ENCODE measurements at regions not wholly inside any gene's neighbourhood (a gene's known extent, or its start where the extent isn't known, plus 50 kb on each side); places are given as distances from the start of the nearest gene placed in this dataset.

DNA sequence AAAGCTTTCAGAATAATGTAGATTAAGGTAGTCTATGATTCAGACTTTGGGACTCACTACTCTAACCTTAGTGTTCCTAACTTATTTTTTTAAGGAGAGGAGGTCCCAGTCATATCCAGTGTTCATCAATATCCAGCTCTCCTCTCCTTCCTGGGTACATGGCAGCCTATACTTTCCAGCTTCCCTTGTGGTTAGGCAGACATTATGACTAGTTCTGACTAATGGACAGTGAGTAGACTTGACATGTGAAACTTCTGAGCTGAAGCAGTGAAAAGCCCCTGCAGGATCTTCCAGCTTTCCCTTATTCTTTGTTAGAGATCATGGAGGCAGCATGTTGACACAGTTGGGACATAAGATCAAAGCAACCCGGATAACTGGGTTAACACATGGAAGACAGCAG is 144.2 kb downstream of the PTPRU start:
- peak; percentile 25 for DNase-seq

DNA sequence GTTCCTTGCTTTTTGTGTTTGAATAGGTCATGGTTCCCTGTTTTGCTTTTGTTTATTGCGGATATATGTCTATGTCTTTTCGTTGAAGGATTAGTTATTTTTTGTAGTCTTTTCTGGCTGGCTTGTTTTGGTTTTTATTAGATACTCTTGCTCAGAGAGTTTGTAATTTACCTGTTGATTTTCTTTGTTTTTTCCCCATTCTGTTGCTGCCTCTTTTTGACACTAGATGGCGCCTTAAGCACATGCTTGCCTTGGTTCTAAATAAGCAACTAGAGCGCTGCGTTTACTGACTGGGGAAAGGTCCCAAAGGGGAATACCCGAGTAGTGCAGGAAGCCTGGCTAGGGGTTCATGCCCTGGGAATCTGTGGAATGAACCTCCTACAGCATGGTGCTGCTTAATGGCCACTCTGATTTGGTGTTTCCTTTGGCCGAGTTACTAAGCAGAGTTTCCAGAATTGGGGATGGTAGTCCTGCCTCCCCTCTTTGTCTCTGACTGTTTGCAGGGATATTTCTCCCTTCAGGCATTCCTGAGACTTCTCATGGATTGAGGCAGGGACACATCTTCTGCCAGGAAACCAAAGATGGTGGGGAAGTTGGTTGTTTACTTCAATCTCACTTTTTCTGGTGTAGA is 143.2 kb downstream of the PTPRU start:
- peak; percentile 38 for DNase-seq

All from EL (cell line).